GM19035 (cell line): ENCODE measurements at regions not wholly inside any gene's neighbourhood (a gene's known extent, or its start where the extent isn't known, plus 50 kb on each side); places are given as distances from the start of the nearest gene placed in this dataset.
"Not testable (repeated sequence)": the region's sequence is repeated elsewhere in the genome, so short reads cannot be mapped to it uniquely, and the experiment has no call there.

Source experiments
- ATAC-seq: cut with Tn5 transposase; IDR thresholded peaks from one replicate; pipeline ENCODE4 v1.9.1; 2021; ENCODE audit not compliant: unreplicated experiment

GRCh38 chr13:81350056-81350455 is 1009.1 kb upstream of the SPRY2 start:
- no peak for ATAC-seq

GRCh38 chr13:81340118-81341069 is 999.5 kb upstream of the SPRY2 start:
- ATAC-seq = not testable (repeated sequence)

- ATAC-seq = not testable (repeated sequence)
Observed at GRCh38 chr13:81339666-81340065, 998.7 kb upstream of the SPRY2 start.

GRCh38 chr13:81334481-81334880 is 993.6 kb upstream of the SPRY2 start:
- ATAC-seq = no peak

GRCh38 chr13:81326913-81327312 is 986.0 kb upstream of the SPRY2 start:
- ATAC-seq = no peak

GRCh38 chr13:81320516-81320915 is 979.6 kb upstream of the SPRY2 start:
- ATAC-seq = no peak

- no peak for ATAC-seq
Observed at GRCh38 chr13:81319351-81319750, 978.4 kb upstream of the SPRY2 start.

GRCh38 chr13:81318231-81319019 is 977.5 kb upstream of the SPRY2 start:
- no peak for ATAC-seq

- ATAC-seq = no peak
Observed at GRCh38 chr13:81314461-81314860, 973.5 kb upstream of the SPRY2 start.

GRCh38 chr13:81305928-81306327 is 965.0 kb upstream of the SPRY2 start:
- ATAC-seq = no peak

- ATAC-seq = no peak
Observed at GRCh38 chr13:81304121-81304659, 963.3 kb upstream of the SPRY2 start.

- no peak for ATAC-seq
Observed at GRCh38 chr13:81302677-81303076, 961.8 kb upstream of the SPRY2 start.

- no peak for ATAC-seq
Observed at GRCh38 chr13:81302125-81302524, 961.2 kb upstream of the SPRY2 start.

- no peak for ATAC-seq
Observed at GRCh38 chr13:81295177-81295576, 954.3 kb upstream of the SPRY2 start.

GRCh38 chr13:81293594-81294164 is 952.8 kb upstream of the SPRY2 start:
- ATAC-seq = no peak

- no peak for ATAC-seq
Observed at GRCh38 chr13:81283561-81283960, 942.6 kb upstream of the SPRY2 start.

GRCh38 chr13:81283062-81283461 is 942.1 kb upstream of the SPRY2 start:
- ATAC-seq = no peak

GRCh38 chr13:81275666-81276258 is 934.8 kb upstream of the SPRY2 start:
- ATAC-seq = no peak

- no peak for ATAC-seq
Observed at GRCh38 chr13:81247711-81248110, 906.8 kb upstream of the SPRY2 start.

- ATAC-seq = no peak
Observed at GRCh38 chr13:81246556-81246955, 905.6 kb upstream of the SPRY2 start.

- ATAC-seq = no peak
Observed at GRCh38 chr13:81244011-81244410, 903.1 kb upstream of the SPRY2 start.
